Stomach (tissue), 4 donors: ENCODE measurements at regions not wholly inside any gene's neighbourhood (a gene's known extent, or its start where the extent isn't known, plus 50 kb on each side); places are given as distances from the start of the nearest gene placed in this dataset.

ENCODE experiments used
- EP300 ChIP-seq: sonication (generic); formaldehyde crosslinking; IDR thresholded peaks from one replicate; pipeline ENCODE4 v1.6.1; 2017; ENCODE audit warnings: antibody characterized with exemption
- POLR2A ChIP-seq, 4 donors: fragments of 450-650 bp; IDR thresholded peaks; one replicate each; pipeline ENCODE4 v1.6.1; 2016; ENCODE audit warnings: antibody characterized with exemption in 4 of 4, control low read depth in 2 of 4, mild to moderate bottlenecking in 1 of 4, moderate library complexity in 1 of 4
- TF ChIP-seq, protein P1 (sequence below), 7 experiments: fragments of 450-650 bp in 4 of 7; fragments of 200-600 bp in 3 of 7; sonication (generic) in 3 of 7; IDR thresholded peaks; one replicate each; pipeline ENCODE4 v1.5.1; 2016 to 2019; ENCODE audit warnings: antibody characterized with exemption in 7 of 7, control low read depth in 2 of 7, mild to moderate bottlenecking in 1 of 7

DNA sequence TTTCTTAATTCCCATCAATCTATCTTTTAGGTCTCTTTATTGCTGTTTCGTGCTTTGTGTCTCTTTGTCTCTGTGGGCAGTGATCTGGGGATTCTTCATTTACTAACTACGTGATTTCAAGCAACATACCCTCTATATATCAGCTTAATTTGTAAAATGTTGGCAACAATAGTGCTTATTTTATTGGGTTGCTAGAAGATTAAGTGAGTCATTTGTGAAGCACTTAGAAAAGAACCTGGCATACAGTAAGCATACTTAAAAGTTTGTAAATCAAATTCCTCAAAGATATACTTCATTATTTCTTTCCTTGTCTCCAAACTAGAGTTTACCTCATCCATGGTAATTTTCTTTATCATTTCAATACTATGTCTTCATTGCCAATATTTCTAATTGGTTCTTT, 669.7 kb downstream of the MAT2B start:
- TF ChIP-seq, protein P1, sequence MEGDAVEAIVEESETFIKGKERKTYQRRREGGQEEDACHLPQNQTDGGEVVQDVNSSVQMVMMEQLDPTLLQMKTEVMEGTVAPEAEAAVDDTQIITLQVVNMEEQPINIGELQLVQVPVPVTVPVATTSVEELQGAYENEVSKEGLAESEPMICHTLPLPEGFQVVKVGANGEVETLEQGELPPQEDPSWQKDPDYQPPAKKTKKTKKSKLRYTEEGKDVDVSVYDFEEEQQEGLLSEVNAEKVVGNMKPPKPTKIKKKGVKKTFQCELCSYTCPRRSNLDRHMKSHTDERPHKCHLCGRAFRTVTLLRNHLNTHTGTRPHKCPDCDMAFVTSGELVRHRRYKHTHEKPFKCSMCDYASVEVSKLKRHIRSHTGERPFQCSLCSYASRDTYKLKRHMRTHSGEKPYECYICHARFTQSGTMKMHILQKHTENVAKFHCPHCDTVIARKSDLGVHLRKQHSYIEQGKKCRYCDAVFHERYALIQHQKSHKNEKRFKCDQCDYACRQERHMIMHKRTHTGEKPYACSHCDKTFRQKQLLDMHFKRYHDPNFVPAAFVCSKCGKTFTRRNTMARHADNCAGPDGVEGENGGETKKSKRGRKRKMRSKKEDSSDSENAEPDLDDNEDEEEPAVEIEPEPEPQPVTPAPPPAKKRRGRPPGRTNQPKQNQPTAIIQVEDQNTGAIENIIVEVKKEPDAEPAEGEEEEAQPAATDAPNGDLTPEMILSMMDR (IDR thresholded peaks at IDR 0.05) = no peak
- TF ChIP-seq POLR2A (IDR thresholded peaks at IDR 0.05) (no peak), EP300 (no peak)
